ENCODE measurements at regions not wholly inside any gene's neighbourhood (a gene's known extent, or its start where the extent isn't known, plus 50 kb on each side); places are given as distances from the start of the nearest gene placed in this dataset.

GRCh38 chr4:104890598-104891275 is 255.9 kb upstream of the TET2 start:
- no peak for DNase-seq (ENCODE audit: low read depth)

DNA sequence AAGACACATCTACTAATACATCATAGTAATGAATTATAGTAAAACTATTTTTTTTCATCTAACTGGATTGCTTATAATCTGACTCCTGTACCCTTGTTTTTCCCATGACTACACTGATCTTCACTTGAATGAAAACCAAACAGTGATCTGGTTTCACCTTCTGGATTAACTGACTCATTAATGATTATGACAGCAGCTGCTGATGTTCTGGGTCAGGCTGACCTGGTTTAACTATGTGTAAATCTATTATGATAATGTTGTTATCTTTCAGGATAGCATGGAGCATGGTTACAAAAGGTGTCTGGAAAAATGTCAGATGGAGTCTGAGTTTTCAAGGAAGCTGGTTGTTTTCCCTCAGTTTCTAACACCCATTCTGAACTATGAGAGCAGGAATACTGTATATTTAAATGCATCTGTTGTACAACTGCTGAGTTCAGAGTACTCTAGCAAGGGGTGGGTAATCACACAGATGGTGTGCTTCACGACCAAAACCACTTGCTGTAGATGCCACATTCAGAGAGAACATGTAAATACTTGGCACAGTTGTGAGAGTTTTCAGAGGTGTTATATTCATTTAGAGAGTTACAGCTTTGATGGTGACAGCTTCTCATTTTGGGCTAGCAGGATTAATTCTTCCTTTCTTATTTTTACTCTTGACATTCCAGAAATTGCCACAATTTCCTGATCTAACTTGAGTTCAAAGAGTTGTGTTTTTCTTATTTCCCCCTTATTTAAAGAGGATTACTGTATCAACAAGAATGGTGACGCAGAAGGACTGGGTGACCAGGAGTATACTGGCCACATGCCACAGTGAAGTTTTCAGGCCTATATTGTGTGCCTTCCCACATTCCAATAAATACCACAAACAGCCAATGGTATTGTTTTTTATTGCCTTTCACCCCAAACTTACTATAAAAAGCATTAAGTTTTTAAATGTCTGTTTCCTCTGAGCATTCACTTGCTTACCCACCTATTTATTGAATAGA is 249.7 kb upstream of the TET2 start:
- DNase-seq (ENCODE audit: low read depth), result peak; percentile 50

DNA sequence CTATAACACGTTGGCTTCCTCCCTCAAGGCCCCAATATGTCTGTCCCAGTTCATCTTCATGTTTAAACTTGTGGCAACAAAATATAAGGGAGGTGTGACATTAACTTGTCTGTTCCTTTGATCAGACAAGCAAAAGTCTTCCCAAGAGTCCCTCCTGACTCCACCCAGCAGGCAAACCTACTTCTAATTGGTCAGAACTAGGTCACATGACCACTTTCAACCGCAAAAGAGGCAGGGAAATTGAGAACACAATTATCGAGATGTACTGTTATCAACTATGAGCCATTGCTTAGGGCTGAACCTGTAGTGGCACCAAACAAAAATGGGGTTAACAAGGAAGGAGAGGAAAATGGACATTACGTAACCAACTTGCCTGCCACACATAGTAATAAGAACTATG is 246.8 kb upstream of the TET2 start:
- no peak for DNase-seq (ENCODE audit: low read depth)

- DNase-seq (ENCODE audit: low read depth), result peak; percentile 24
These were observed 245.2 kb upstream of the TET2 start for GRCh38 chr4:104901438-104901837.

GRCh38 chr4:104901961-104902605 is 244.6 kb upstream of the TET2 start:
- DNase-seq (ENCODE audit: low read depth), result no peak

DNA sequence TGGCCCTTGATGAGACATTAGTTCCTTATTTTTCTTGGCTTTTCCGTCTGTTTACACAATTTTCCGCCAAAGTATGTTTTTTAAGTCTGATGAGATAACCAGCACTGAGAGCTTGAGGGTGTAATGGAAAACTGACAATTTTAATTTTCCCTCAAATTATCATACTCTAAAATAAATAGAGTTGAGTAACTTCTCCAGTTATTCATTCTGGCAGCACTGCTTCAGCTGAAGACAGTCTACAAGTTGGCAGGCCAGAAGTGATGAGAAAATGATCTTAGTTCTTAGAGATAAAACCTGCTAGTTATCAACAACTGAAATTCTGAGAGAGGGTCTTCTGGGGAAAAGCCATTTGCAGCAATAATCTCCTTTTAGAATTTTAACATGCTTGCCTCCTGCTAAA is 241.6 kb upstream of the TET2 start:
- no peak for DNase-seq (ENCODE audit: low read depth)

GRCh38 chr4:104905546-104905945 is 241.1 kb upstream of the TET2 start:
- DNase-seq (ENCODE audit: low read depth), result no peak

- peak; percentile 85 for DNase-seq (ENCODE audit: low read depth)
These were observed 240.4 kb upstream of the TET2 start for GRCh38 chr4:104906276-104906675.

DNA sequence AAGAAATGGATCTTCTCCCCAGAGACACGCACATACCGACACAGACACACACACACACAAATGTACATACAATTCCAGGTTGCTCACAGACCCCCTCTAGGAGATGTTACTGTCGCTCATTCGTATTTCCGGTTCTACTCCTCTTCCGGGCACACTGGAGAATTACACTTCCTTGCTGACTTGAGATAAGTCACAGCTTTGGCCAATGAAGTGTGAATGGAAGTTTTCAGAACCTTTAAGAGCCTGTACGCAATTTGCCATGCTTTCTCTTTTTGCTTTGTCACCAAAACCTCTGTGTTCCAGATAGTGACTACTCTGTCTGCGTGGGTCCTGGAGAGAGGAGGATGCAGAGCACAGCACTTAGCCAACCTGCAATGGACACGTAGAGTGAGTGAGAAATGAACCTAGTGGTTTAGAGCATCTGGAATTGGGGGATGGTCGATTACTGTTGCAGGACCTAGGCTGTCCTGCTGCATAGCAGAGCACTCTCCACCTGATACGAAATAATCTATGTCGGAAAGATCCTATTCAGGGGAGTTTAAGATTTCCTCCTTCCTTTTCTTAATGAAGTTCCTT is 239.5 kb upstream of the TET2 start:
- DNase-seq (ENCODE audit: low read depth), result no peak

DNA sequence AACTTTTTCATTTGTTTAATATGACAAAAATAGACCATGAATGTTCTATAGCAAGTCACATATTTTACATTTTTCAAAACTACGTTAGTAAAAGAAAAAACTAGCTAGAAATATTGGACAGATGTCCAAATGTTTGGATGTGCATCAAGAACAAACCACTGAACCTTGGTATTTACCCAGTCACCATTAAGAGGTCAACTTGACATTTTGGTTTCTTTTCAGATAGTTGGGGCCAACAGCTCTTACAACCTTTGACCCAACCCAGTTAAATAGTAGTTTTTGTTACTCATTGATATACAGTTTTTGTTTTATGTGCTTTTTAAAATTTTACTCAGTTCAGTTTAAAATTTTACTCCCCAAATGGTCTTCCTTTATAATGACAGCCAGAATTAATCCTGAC is 238.7 kb upstream of the TET2 start:
- no peak for DNase-seq (ENCODE audit: low read depth)

DNA sequence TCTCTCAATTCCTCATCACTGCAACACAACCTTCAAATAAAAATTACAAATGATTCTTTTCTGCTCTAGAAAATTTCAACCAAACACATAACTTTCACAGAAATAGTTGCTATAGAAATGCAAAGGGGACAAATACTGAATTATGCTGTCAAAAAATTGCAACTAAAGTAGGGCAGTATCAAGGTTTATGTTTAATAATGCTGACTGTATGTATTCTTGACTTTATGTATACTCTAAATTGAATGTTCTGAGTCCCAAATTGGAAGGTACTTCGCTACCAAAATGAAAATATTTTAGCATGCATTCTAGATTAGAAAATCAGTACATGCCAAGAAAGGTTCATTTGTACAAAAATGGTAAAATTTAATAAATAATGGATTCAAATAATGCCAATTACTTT is 237.3 kb upstream of the TET2 start:
- no peak for DNase-seq (ENCODE audit: low read depth)

DNA sequence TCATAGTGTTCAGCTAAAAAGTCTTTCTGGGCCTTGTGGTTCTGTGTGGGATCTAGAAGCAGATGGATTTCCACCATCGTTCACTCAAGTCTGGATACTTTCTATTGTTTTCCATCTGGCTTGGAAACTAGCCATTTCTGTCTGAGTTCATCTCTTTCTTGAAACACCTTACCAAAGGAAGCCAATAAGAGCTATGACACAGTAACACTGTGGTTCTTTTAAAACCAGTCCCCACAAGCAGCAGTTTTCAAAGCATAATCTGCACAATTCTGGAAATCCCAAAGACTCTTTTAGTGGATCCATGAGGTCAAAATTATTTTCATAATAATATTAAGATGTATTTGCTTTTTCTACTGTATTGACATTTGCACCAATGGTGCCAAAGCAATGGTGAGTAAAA is 234.2 kb upstream of the TET2 start:
- no peak for DNase-seq (ENCODE audit: low read depth)

DNA sequence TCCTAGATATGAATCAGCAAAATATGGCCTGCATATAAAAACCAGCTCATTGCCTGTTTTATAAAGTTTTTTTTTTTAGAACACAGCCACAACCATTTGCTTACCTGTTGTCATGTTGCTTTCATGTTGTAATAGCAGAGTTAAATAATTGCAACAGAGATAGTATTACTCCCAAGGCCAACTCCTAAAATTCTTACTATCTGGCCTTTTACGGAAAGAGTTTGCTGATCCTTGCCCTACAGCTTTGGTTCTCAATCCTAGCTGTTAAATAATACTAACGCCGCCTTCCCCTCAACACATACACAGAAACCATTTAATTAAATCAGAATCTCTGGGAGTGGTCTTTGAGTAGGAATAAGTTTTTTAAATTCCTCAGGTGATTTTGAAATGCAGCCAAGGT is 231.3 kb upstream of the TET2 start:
- DNase-seq (ENCODE audit: low read depth), result no peak

- DNase-seq (ENCODE audit: low read depth), result no peak
These were observed 230.8 kb upstream of the TET2 start for GRCh38 chr4:104915864-104916263.

DNA sequence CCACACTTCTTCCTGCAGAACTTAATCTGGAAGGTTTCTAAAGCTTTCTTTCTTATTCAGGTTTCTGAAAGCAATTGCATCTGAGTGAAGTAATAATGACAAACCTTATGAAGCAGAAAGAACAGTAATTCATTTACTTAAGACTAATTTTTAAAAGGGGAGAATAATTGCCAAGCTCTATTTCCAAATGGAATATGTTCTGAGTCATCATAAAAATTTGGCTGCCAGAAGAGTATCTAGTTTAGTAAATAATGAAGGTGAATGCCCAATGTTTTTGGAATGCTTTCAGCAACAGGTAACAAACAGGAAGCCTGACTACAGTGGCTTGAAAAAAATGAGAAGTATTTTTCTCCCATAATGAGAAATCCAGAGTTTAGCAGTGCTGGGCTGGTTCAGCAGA is 227.3 kb upstream of the TET2 start:
- no peak for DNase-seq (ENCODE audit: low read depth)

DNA sequence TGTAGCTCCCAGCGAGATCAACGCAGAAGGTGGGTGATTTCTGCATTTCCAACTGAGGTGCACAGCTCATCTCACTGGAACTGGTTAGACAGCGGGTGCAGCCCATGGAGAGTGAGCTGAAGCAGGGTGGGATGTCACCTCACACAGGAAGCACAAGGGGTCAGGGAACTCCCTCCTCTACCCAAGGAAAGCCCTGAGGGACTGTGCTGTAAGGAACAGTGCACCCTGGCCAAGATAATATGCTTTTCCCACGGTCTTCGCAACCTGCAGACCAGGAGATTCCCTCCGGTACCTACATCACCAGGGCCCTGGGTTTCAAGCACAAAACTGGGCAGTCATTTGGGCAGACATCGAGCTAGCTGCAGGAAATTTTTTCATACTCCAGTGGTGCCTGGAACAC is 216.4 kb upstream of the TET2 start:
- DNase-seq (ENCODE audit: low read depth), result no peak

GRCh38 chr4:104930745-104931736 is 215.6 kb upstream of the TET2 start:
- DNase-seq (ENCODE audit: low read depth), result peak; percentile 30

- no peak for DNase-seq (ENCODE audit: low read depth)
These were observed 208.1 kb upstream of the TET2 start for GRCh38 chr4:104938624-104939023.

DNA sequence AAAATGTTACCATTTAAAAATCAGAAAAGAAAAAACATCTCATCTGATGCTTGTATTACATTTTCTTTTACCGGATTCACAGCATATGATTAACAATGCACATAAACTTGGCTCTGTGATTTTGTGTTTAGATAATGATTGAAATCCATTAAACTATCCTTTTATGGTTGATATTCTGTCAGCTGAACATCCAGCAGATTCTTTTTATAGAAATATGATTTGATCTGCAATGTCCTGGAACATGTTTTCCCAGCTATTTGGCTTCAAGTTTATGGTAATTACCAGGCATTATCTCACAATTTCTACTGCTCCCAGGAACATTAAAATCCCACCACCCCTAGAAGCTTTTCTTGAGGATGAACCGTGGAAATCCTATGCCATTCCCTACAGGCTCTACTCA is 205.7 kb upstream of the TET2 start:
- DNase-seq (ENCODE audit: low read depth), result no peak

DNA sequence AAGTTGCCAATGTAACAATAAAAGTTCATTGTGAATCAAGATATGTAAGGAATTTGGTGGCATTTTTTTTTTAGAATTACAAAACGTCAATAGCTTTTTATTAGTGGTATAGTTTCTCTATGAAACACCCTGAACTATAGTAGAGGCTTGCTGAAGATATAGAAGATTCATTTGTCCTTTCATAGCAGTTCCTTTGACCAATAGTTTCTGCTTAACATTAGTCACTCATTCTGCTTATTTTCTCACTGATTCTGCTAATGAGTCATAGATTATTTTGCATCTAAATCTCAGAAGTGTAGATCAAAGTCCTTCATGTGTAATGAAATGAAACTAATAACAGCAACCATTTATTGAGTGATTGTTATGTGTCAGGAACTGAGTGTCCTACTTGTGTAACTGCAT is 205.0 kb upstream of the TET2 start:
- DNase-seq (ENCODE audit: low read depth), result no peak

Data from myocyte (in vitro differentiated cells).